ENCODE measurements at regions not wholly inside any gene's neighbourhood (a gene's known extent, or its start where the extent isn't known, plus 50 kb on each side); places are given as distances from the start of the nearest gene placed in this dataset.

GRCh38 chr1:194208674-194209073 lies 1022.3 kb upstream of the B3GALT2 start:
- Histone ChIP-seq H2BK12ac (ENCODE audit: low read length) (no peak overlapping the region), H3K4me2 (ENCODE audit: low read length) (no peak overlapping the region), H3K18ac (ENCODE audit: low read length) (no peak overlapping the region), H4K91ac (ENCODE audit: low read depth, low read length) (no peak overlapping the region), H3K9ac (ENCODE audit: low read length) (no peak overlapping the region), H3K79me1 (ENCODE audit: low read length) (no peaks in the 10 kb centered on the region), H3K27ac (ENCODE audit: low read depth, low read length) (no peak overlapping the region), H3K9me3 (ENCODE audit: insufficient read depth, low read depth, low read length) (no peaks in the 10 kb centered on the region), H3K14ac (ENCODE audit: low read length) (no peak overlapping the region), H2BK5ac (ENCODE audit: low read depth, low read length, poor library complexity) (no peak overlapping the region), H3K23ac (ENCODE audit: low read length) (no peak overlapping the region), H3K4me3 (ENCODE audit: low read depth, low read length) (no peak overlapping the region), H2AFZ (ENCODE audit: insufficient read depth, low read length, poor library complexity) (no peak overlapping the region), H3K27me3 (ENCODE audit: insufficient read depth, low read length) (no peaks in the 10 kb centered on the region), H4K12ac (ENCODE audit: low read depth, low read length) (no peak overlapping the region), H3K79me2 (ENCODE audit: control insufficient read depth, insufficient read depth, low read length, poor library complexity) (no peaks in the 10 kb centered on the region), H4K8ac (ENCODE audit: low read depth, low read length) (no peak overlapping the region), H2AK5ac (ENCODE audit: low read length) (no peak overlapping the region), H2BK120ac (ENCODE audit: insufficient read depth, low read length, poor library complexity) (no peak overlapping the region), H3K36me3 (ENCODE audit: control insufficient read depth in 1 of 2, insufficient read depth in 2 of 2, low read length in 2 of 2) (no peaks in the 10 kb centered on the region), H3K4ac (ENCODE audit: low read depth, low read length) (no peak overlapping the region), H3K4me1 (ENCODE audit: control insufficient read depth in 1 of 2, insufficient read depth in 2 of 2, low read length in 2 of 2) (no peaks in the 10 kb centered on the region)
- no peak for DNase-seq
- WGBS (ENCODE audit: extremely low coverage, insufficient coverage, insufficient read length): no CpG with 5 or more reads among the region's 1 CpG

- H2AFZ ChIP-seq (ENCODE audit: insufficient read depth, low read length, poor library complexity): no peak overlapping the region
- H4K8ac ChIP-seq (ENCODE audit: low read depth, low read length): no peak overlapping the region
- H3K4me1 ChIP-seq (ENCODE audit: control insufficient read depth in 1 of 2, insufficient read depth in 2 of 2, low read length in 2 of 2): no peaks in the 10 kb centered on the region
- no peak overlapping the region for H2BK12ac ChIP-seq (ENCODE audit: low read length)
- H4K12ac ChIP-seq (ENCODE audit: low read depth, low read length): no peak overlapping the region
- no peaks in the 10 kb centered on the region for H3K36me3 ChIP-seq (ENCODE audit: control insufficient read depth in 1 of 2, insufficient read depth in 2 of 2, low read length in 2 of 2)
- H3K9me3 ChIP-seq (ENCODE audit: insufficient read depth, low read depth, low read length): no peaks in the 10 kb centered on the region
- no peaks in the 10 kb centered on the region for H3K79me2 ChIP-seq (ENCODE audit: control insufficient read depth, insufficient read depth, low read length, poor library complexity)
- H3K4me2 ChIP-seq (ENCODE audit: low read length): no peak overlapping the region
- H3K14ac ChIP-seq (ENCODE audit: low read length): no peak overlapping the region
- H4K91ac ChIP-seq (ENCODE audit: low read depth, low read length): no peak overlapping the region
- no peaks in the 10 kb centered on the region for H3K27me3 ChIP-seq (ENCODE audit: insufficient read depth, low read length)
- no peak overlapping the region for H2BK120ac ChIP-seq (ENCODE audit: insufficient read depth, low read length, poor library complexity)
- H3K4ac ChIP-seq (ENCODE audit: low read depth, low read length): no peak overlapping the region
- H2BK5ac ChIP-seq (ENCODE audit: low read depth, low read length, poor library complexity): no peak overlapping the region
- no peak overlapping the region for H3K27ac ChIP-seq (ENCODE audit: low read depth, low read length)
- H3K23ac ChIP-seq (ENCODE audit: low read length): no peak overlapping the region
- WGBS (ENCODE audit: extremely low coverage, insufficient coverage, insufficient read length): no CpG with 5 or more reads among the region's 4 CpGs
- DNase-seq: no peak
- no peaks in the 10 kb centered on the region for H3K79me1 ChIP-seq (ENCODE audit: low read length)
- H2AK5ac ChIP-seq (ENCODE audit: low read length): no peak overlapping the region
- H3K18ac ChIP-seq (ENCODE audit: low read length): no peak overlapping the region
- no peak overlapping the region for H3K4me3 ChIP-seq (ENCODE audit: low read depth, low read length)
- no peak overlapping the region for H3K9ac ChIP-seq (ENCODE audit: low read length)
These were observed 1010.1 kb upstream of the B3GALT2 start for GRCh38 chr1:194196562-194196961.

- Histone ChIP-seq H4K8ac (ENCODE audit: low read depth, low read length) (no peak overlapping the region), H3K4me2 (ENCODE audit: low read length) (no peak overlapping the region), H3K79me2 (ENCODE audit: control insufficient read depth, insufficient read depth, low read length, poor library complexity) (no peaks in the 10 kb centered on the region), H4K91ac (ENCODE audit: low read depth, low read length) (no peak overlapping the region), H3K79me1 (ENCODE audit: low read length) (no peaks in the 10 kb centered on the region), H3K4me1 (ENCODE audit: control insufficient read depth in 1 of 2, insufficient read depth in 2 of 2, low read length in 2 of 2) (no peaks in the 10 kb centered on the region), H3K18ac (ENCODE audit: low read length) (no peak overlapping the region), H2AK5ac (ENCODE audit: low read length) (no peak overlapping the region), H2BK5ac (ENCODE audit: low read depth, low read length, poor library complexity) (no peak overlapping the region), H3K27me3 (ENCODE audit: insufficient read depth, low read length) (no peaks in the 10 kb centered on the region), H4K12ac (ENCODE audit: low read depth, low read length) (no peak overlapping the region), H3K27ac (ENCODE audit: low read depth, low read length) (no peak overlapping the region), H2BK12ac (ENCODE audit: low read length) (no peak overlapping the region), H3K14ac (ENCODE audit: low read length) (no peak overlapping the region), H3K4me3 (ENCODE audit: low read depth, low read length) (no peak overlapping the region), H3K23ac (ENCODE audit: low read length) (no peak overlapping the region), H3K9me3 (ENCODE audit: insufficient read depth, low read depth, low read length) (no peaks in the 10 kb centered on the region), H2BK120ac (ENCODE audit: insufficient read depth, low read length, poor library complexity) (no peak overlapping the region), H2AFZ (ENCODE audit: insufficient read depth, low read length, poor library complexity) (no peak overlapping the region), H3K9ac (ENCODE audit: low read length) (no peak overlapping the region), H3K36me3 (ENCODE audit: control insufficient read depth in 1 of 2, insufficient read depth in 2 of 2, low read length in 2 of 2) (no peaks in the 10 kb centered on the region), H3K4ac (ENCODE audit: low read depth, low read length) (no peak overlapping the region)
- WGBS (ENCODE audit: extremely low coverage, insufficient coverage, insufficient read length): no CpG with 5 or more reads among the region's 2 CpGs
- DNase-seq: no peak
These were observed 1008.3 kb upstream of the B3GALT2 start for GRCh38 chr1:194194724-194195123.

GRCh38 chr1:194184974-194185373 lies 998.6 kb upstream of the B3GALT2 start:
- no peaks in the 10 kb centered on the region for H3K79me2 ChIP-seq (ENCODE audit: control insufficient read depth, insufficient read depth, low read length, poor library complexity)

More at GRCh38 chr1:194184974-194185373, 998.6 kb upstream of the B3GALT2 start:
- H3K27me3 ChIP-seq (ENCODE audit: insufficient read depth, low read length): no peaks in the 10 kb centered on the region
- no peak overlapping the region for H3K14ac ChIP-seq (ENCODE audit: low read length)
- no peak overlapping the region for H3K4ac ChIP-seq (ENCODE audit: low read depth, low read length)
- no peaks in the 10 kb centered on the region for H3K36me3 ChIP-seq (ENCODE audit: control insufficient read depth in 1 of 2, insufficient read depth in 2 of 2, low read length in 2 of 2)
- H4K12ac ChIP-seq (ENCODE audit: low read depth, low read length): no peak overlapping the region
- DNase-seq: peak; percentile 10 to 49
- H2BK120ac ChIP-seq (ENCODE audit: insufficient read depth, low read length, poor library complexity): no peak overlapping the region
- no peak overlapping the region for H3K4me3 ChIP-seq (ENCODE audit: low read depth, low read length)
- no peak overlapping the region for H3K27ac ChIP-seq (ENCODE audit: low read depth, low read length)
- H2BK5ac ChIP-seq (ENCODE audit: low read depth, low read length, poor library complexity): no peak overlapping the region
- no peak overlapping the region for H3K18ac ChIP-seq (ENCODE audit: low read length)
- no peaks in the 10 kb centered on the region for H3K79me1 ChIP-seq (ENCODE audit: low read length)
- no peak overlapping the region for H3K9ac ChIP-seq (ENCODE audit: low read length)
- no peak overlapping the region for H2BK12ac ChIP-seq (ENCODE audit: low read length)
- peaks cover 0 to 4% of the 10 kb centered on the region in 2 experiments for H3K4me1 ChIP-seq (ENCODE audit: control insufficient read depth in 1 of 2, insufficient read depth in 2 of 2, low read length in 2 of 2)
- no peak overlapping the region for H3K4me2 ChIP-seq (ENCODE audit: low read length)
- no peak overlapping the region for H4K8ac ChIP-seq (ENCODE audit: low read depth, low read length)
- no peaks in the 10 kb centered on the region for H3K9me3 ChIP-seq (ENCODE audit: insufficient read depth, low read depth, low read length)
- no peak overlapping the region for H3K23ac ChIP-seq (ENCODE audit: low read length)
- H4K91ac ChIP-seq (ENCODE audit: low read depth, low read length): no peak overlapping the region
- H2AFZ ChIP-seq (ENCODE audit: insufficient read depth, low read length, poor library complexity): no peak overlapping the region
- no peak overlapping the region for H2AK5ac ChIP-seq (ENCODE audit: low read length)
